GM19025 (cell line): ENCODE measurements at regions not wholly inside any gene's neighbourhood (a gene's known extent, or its start where the extent isn't known, plus 50 kb on each side); places are given as distances from the start of the nearest gene placed in this dataset.
A peak's percentile ranks its signal among the peaks of the same experiment; 100 is the strongest.
"Not testable (repeated sequence)": the region's sequence is repeated elsewhere in the genome, so short reads cannot be mapped to it uniquely, and the experiment has no call there.

Experiments used
- ATAC-seq: cut with Tn5 transposase; IDR thresholded peaks from one replicate; pipeline ENCODE4 v1.9.1; 2021; ENCODE audit warnings: mild to moderate bottlenecking, low read depth, moderate library complexity; ENCODE audit not compliant: unreplicated experiment

DNA sequence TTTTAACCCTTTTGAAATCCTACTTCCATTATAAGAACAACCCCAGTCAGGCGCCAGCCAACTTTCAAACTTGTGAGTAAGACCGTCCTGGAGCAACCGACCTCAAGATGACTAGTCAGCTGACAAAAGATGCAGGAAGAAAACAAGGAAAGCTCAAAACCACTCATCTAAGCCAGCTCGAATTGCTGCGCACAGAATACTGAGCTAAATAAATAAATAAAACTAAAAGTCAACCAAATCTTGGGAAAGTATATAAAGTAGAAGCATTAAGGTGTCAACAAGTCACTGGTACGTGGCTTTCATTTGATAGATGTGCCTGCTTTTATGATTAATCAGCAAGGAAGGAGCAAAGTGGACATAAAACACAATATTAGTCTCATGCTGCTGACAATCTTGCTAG lies 1269.8 kb downstream of the XPNPEP1 start:
- no peak for ATAC-seq

DNA sequence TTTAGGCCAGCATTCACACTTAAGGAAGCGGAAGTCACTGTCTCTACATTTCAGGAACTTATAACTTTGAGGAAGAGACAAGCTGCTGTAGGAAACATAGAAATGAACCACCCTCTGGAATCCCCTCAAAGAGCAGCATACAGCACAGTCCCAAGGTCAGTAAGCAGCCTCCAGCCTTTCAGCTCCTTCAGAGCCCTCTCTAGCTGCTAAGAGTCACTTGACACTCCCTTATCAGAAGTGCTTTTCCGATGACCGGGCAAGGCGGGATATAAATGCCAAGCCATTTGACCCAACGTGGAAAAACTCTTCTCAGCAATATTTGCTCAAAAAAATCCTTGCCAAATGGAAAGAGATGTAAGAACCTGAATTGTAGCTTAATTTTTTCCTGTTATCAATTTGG lies 1284.3 kb downstream of the XPNPEP1 start:
- no peak for ATAC-seq

DNA sequence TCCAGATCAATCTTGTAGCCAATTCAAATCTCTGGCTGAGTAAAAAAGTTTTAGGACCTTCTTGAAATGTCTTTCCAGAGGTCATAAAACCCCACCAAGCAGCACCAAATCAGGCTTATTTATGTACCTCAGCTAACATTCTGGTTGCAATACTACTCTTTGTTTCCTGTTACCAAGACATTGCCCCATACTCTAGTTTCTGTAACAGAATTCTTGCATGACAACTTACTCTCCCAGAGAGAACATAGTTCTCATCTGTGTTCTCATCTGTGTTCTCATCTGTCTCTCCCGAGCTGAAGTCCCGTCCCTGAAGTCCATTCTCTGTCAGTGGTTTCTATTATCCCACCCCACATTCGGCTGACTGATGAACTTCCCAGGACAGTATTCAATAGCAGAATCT lies 1285.1 kb downstream of the XPNPEP1 start:
- ATAC-seq: no peak

DNA sequence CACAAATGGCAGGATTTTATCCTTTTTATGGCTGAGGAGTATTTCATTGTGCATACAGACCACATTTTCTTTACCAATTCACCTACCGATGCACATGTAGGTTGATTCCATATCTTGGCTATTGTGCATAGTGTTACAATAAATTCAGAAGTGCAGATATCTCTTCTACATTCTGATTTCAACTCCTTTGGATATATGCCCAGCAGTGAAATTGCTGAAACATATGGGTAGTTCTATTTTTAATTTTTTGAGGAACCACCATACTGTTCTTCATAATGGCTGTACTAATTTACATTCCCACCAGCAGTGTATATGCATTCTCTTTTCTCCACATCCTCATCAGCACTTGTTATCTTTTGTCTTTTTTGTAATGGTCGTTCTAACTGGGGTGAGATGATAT lies 1290.3 kb downstream of the XPNPEP1 start:
- no peak for ATAC-seq

DNA sequence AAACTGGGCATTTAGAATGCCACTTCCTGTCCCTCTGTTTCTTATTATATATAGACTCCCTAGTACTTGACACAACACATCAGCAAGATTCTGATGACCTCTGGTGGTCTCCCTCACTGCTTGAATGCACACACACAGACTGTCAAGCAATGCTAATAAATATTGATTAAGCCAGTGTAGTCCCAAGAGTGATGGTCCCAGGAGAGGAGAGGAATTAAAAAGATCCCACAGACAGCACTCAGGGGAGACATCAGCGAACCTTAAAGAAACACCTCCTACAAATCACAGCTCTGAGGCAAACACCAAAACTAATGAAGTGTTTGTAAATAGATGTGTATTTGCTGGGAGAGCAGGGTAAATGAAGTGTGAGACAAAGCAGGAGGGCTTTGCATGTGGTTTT lies 1291.2 kb downstream of the XPNPEP1 start:
- ATAC-seq: no peak

DNA sequence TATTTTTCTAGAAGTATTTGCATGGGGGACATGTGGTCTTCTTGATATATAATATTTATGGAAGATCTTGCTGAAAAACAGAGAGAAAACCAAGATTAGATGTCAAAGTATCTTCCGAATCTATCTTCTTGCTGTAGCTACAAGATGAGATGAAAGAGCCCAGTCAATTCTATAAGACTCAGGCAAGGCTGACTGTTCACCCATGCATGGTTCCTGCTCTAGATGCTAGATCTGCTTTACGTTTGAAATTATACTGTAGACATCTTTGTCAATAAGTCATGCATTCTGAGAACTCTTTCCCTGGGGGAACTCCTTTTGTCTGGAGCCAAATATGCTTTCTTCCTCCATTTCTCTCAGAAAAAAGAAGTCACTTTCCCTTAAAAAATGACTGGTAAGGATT lies 1292.0 kb downstream of the XPNPEP1 start:
- ATAC-seq: no peak

DNA sequence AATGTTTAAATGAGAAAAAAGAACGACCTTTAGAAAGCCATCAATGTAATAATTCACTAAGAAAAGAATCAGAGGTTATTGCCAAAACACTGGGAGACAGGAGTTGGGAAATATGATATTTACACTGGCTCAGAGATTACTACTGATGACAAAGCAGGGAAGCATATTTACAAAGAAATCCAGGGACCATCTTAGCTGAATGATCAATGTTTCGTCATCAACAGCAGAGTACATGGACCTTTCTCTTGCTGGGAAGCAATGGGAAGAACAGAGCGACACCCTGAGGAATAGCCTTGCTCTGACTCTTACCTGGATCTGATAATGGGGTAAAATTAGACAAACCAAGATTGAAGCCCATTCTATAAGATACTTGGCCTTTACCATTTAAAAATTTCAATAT lies 1293.5 kb downstream of the XPNPEP1 start:
- no peak for ATAC-seq

DNA sequence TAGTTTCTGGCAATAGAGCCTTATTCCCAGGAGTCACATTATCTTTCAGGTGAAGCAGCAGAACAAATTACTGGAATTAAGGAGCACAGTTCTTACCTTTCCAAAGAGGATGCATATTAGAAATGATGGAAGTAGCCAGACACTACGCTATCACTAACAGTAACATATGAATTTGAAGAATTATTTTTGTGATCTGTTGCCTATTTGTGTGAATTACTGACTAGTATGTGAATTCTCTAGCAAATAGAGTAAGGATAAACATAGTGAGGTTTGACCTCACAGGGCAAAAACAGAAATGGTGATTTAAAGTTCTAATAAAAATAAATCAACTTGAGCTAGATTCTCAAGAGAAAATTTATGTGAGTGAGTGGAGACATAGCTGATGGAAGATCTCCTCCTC lies 1299.3 kb downstream of the XPNPEP1 start:
- ATAC-seq: no peak

DNA sequence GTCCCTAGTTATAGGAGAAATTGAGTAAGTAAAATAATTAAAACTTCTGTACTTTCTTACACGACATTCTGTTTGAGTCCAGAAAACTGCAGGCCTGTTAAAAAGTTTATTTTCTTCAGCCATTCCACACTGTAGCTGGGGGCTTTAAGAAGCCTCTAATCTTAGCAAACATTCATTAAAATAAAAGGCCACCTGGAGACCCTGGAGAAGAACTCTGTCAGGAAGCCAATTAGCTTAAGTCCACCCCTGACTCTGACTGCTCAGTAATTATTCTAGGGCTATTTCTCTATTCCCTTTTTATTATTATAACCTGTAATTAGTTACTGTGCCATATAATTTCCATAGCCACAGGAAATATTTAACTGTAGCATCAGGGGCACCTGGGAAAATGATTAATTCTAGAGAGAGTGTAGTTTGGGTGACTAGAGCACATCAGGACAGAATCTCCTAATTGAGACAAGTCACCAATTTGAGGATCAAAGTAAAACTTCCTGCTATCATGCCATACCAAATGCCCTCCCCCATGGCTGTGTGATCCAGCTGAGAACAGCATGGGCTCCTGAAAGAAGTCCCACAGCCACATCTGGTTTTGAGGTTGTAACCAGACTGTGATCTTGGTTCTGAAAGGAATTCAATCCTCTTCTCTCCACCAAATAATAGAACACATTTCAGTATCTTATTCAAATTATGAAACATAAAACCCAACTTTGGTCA lies 1302.3 kb downstream of the XPNPEP1 start:
- ATAC-seq: no peak

DNA sequence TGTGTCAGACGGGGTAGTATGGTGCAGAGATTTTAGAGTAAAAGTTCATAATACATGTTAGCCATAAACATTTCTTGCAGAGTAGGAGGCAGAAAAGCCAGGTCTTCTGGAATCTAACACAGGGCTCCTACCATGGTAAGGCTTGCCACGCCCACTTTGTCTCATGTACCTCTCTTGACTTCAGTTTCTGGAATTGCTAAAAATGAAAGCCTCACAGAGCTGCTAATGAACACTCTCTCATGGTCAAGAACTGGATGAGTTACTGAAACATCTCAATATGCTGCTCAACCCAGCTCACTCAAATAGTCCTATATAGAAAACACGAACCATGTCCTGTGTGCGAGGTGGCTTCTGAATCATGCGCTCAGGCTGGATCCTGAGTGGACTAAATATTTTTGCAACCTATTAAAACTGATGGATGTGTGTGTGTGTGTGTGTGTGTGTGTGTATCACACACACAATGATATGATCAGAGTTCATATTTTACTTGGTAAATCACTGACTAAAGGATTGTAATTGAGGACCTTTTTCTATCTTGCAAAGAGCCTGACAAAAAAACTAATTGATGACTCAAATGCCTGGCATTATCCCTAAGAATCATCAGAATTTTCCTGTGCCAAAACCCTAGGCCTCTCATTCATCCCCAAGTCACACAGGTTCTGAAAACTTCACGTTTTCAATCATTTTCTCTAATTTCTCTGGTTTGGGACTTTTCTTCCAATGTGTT lies 1306.6 kb downstream of the XPNPEP1 start:
- ATAC-seq: no peak

DNA sequence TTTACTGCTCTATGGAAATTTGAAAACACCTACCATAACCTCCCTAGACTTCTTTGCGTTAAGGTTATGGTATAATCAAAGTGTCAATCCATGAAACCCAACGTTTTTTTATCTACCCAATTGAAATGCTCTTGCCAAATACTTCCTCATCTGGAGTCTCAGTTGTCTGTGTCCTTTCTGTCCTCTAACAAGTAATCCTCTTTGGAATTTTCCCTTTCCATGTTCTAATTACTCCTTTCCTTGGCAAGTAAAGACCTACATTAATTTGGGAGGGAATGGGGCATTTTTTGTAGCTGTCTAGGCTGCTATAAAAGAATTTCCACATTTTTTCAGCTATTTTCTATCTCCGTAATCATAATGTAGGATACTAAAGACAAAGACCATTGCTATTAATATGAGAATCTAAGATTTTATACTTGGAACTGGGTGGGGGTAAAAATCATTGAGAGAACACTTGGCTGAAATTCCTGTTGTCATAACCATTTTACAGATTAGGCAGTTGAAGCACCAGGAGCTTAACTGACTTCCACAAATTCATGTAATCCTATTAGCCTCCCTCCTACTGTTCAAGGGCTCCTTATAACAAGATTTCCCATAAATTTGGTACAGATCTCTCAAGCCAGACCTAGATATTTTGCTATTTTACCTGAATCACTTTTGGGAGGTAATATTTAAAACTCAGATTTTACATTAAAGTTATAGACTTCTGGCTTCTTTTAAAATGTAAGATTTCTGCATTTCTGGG lies 1307.6 kb downstream of the XPNPEP1 start:
- ATAC-seq: no peak

DNA sequence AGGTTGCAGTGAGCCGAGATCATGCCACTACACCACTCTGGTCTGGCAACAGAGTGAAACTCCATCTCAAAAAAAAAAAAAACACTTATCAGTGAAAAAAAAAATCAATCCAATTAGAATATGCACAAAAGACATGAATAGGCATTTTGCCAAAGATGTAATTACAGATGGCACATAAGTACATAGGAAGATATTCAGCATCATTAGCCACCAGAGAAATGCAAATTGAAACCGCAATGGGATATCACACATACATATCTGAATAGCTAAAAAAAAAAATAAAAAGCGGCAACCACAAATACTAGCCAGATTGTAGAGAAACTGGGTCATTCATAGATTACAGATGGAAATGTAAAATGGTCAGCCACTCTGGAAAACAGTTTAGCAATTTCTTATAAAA lies 1310.8 kb downstream of the XPNPEP1 start:
- no peak for ATAC-seq

DNA sequence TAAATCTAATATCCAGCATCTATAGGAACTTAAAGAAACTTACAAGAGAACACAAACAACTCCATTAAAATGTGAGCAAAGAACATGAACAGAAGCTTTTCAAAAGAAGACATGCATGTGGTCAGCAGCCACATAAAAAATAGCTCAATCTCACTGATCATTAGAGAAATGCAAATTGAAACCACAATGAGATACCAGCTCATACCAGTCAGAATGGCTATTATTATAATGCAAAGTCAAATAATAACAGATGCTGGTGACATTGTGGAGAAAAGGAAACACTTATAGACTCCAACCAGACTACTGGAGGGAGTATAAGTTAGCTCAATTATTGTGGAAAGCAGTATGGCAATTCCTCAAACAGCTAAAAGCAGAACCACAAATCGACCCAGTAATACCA lies 1314.5 kb downstream of the XPNPEP1 start:
- no peak for ATAC-seq

DNA sequence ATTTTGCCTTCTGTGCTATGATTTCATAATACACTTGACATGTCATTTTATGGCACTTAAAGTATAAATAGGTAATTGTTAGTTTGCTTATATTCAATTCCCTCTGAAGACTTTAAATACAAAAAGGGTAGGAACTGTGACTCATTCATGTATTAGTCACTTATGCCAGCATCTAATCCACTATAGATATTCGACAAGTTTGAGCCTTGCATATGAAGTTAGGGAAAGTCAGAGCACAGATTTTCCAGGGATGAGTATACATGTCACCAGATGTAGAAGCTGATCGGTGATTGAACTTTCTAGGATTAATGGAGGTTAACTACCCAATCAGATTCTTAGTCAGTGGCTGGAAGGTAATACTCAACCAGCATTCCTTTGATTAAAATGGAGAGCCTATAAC lies 1321.5 kb downstream of the XPNPEP1 start:
- ATAC-seq: no peak

DNA sequence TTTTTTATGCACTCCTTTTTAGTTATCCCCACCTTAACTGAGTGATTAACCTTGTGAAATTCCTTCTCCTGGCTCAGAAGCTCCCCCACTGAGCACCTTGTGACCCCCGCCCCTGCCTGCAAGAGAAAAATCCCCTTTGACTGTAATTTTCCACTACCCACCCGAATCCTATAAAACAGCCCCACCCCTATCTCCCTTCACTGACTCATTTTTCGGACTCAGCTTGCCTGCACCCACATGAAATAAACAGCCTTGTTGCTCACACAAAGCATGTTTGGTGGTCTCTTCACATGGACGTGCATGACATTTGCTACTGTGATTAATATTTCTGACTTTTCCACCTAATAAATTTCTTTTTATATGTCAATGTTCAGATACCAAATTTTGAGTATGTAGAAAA lies 1322.8 kb downstream of the XPNPEP1 start:
- ATAC-seq: not testable (repeated sequence)

DNA sequence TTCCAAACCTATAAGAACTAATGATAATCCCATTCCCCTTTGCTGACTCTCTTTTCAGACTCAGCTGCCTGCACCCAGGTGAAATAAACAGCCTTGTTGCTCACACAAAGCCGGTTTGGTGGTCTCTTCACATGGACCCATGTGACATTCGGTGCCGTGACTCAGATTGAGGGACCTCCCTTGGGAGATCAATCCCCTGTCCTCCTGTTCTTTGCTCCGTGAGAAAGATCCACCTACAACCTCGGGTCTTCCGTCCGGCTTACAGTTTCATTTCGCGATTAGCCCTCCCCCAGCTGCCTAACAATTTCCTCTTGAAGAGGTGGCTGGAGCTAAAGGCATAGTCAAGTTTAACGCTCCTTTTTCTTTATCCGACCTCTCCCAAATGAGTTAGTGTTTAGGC lies 1324.0 kb downstream of the XPNPEP1 start:
- ATAC-seq: peak; percentile 42

DNA sequence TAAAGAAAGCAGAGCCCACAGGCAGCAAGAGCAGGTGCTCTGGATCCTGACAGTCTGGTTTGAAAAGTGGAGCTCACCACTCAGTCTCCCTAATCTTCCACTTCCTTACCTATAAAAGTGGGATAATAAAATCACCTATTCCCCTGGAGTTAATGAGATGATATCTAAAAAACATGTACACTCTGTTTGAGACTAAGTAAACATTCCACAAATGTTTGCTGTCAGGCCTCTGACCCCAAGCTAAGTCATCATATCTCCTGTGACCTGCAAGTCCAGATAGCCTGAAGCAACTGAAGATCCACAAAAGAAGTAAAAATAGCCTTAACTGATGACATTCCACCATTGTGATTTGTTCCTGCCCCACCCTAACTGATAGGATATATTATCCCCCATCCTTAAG lies 1324.5 kb downstream of the XPNPEP1 start:
- no peak for ATAC-seq

DNA sequence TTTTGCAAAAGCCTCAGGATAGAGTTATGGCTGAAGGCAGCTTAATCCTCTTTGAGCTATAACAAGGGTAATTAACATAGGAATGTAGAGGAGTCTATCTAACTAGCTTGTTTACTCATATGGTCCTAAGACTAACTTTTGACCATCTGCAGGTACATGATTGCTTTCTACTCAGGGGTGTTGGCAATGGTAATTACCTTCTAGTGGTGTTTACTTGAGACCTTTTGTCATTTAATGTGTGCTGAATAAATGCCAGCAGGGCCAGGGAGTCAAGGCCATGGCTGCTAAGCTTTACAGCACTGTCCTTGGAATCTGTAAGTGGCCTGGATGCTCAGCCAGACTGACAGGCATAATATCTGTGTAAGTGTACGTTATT lies 1325.0 kb downstream of the XPNPEP1 start:
- ATAC-seq: no peak

DNA sequence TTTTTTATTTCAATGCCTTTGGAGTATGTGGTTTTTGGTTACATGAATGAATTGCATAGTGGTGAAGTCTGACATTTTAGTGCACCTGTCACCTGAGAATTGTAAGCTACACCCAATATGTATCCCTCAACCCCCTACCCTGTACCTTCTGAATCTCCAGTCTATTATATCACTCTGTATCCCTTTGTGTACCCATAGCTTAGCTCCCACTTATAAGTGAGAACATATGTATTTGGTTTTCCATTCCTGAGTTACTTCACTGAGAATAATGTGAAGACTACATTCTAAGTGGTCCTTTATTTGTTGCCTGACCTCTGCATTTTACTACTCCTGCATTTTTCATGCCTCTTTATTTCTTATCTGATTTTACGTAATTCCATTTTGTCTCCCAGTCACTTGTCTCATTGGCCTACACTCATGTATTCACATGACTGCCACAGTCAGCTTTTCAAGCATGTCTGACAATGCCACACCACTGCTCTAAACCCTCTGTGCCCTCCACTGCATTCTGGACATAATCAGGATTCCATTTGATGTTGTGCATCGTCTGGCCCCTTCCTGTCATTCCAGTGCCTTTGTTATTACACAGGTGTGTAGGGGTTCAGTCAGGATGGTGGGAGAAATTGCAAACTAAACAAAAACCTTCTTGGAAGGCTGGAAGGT lies 1325.5 kb downstream of the XPNPEP1 start:
- no peak for ATAC-seq

DNA sequence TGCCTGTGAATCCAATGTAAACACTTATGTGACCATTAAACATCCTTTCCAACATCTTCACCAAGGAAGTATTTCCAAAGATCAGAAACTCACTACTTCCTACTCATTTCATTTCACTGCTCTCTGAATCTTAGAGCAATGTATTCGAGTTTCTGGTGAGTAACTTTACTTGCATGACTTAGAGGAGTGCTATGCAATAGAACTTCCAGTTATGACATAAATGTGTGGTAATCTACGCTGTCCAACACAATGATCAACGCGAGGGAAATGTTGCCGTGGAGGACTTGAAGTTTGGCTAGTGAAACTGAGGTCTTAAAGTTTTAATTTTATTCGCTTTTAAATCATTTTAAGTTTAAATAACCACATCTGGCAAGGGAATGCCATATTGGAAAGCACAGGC lies 1326.3 kb downstream of the XPNPEP1 start:
- no peak for ATAC-seq

DNA sequence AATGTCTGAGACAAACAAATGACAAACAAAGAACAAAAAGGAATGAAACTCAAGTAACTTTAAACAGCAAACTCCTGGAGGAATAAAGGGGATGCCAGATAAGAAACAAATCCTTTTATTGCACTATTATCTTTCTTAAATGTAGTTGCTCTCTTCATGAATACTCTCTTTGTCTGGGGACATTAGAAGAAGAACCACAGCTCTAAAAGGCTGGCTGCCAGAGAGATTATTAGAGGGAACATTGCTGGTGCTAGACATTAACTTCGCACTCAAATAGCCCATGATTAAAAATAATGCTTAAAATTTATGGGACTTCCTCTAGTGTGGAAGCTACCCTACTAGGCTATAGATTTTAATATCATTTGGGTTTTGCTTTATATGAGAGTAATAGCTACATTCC lies 1330.4 kb downstream of the XPNPEP1 start:
- no peak for ATAC-seq
